ENCODE measurements at regions not wholly inside any gene's neighbourhood (a gene's known extent, or its start where the extent isn't known, plus 50 kb on each side); places are given as distances from the start of the nearest gene placed in this dataset.
"Not testable (repeated sequence)": the region's sequence is repeated elsewhere in the genome, so short reads cannot be mapped to it uniquely, and the experiment has no call there.

- DNase-seq (ENCODE audit: low spot score): no peak
These were observed 298.3 kb downstream of the RWDD3 start for GRCh38 chr1:95532335-95532734.

- no peak for DNase-seq (ENCODE audit: low spot score)
These were observed 301.0 kb downstream of the RWDD3 start for GRCh38 chr1:95534985-95535384.

GRCh38 chr1:95535614-95536013, 301.6 kb downstream of the RWDD3 start:
- DNase-seq (ENCODE audit: low spot score): no peak

GRCh38 chr1:95536501-95536900, 302.5 kb downstream of the RWDD3 start:
- no peak for DNase-seq (ENCODE audit: low spot score)

GRCh38 chr1:95537176-95537575, 303.2 kb downstream of the RWDD3 start:
- no peak for DNase-seq (ENCODE audit: low spot score)

GRCh38 chr1:95538242-95538641, 304.2 kb downstream of the RWDD3 start:
- not testable (repeated sequence) for DNase-seq (ENCODE audit: low spot score)

- DNase-seq (ENCODE audit: low spot score): no peak
These were observed 308.9 kb downstream of the RWDD3 start for GRCh38 chr1:95542936-95543335.

GRCh38 chr1:95547005-95547404, 313.0 kb downstream of the RWDD3 start:
- DNase-seq (ENCODE audit: low spot score): no peak

- DNase-seq (ENCODE audit: low spot score): no peak
These were observed 314.2 kb downstream of the RWDD3 start for GRCh38 chr1:95548211-95548610.

- DNase-seq (ENCODE audit: low spot score): no peak
These were observed 317.2 kb downstream of the RWDD3 start for GRCh38 chr1:95551201-95551600.

GRCh38 chr1:95553595-95553994, 319.6 kb downstream of the RWDD3 start:
- DNase-seq (ENCODE audit: low spot score): no peak

- DNase-seq (ENCODE audit: low spot score): no peak
These were observed 320.4 kb downstream of the RWDD3 start for GRCh38 chr1:95554408-95554807.

- DNase-seq (ENCODE audit: low spot score): no peak
These were observed 324.8 kb downstream of the RWDD3 start for GRCh38 chr1:95558791-95559190.

- DNase-seq (ENCODE audit: low spot score): no peak
These were observed 327.3 kb downstream of the RWDD3 start for GRCh38 chr1:95561346-95561745.

GRCh38 chr1:95562230-95562629, 328.2 kb downstream of the RWDD3 start:
- DNase-seq (ENCODE audit: low spot score): no peak

GRCh38 chr1:95572002-95572401, 338.0 kb downstream of the RWDD3 start:
- DNase-seq (ENCODE audit: low spot score): no peak

GRCh38 chr1:95572962-95573361, 339.0 kb downstream of the RWDD3 start:
- DNase-seq (ENCODE audit: low spot score): no peak

- DNase-seq (ENCODE audit: low spot score): no peak
These were observed 341.3 kb downstream of the RWDD3 start for GRCh38 chr1:95575291-95575690.

GRCh38 chr1:95578462-95578861, 344.5 kb downstream of the RWDD3 start:
- no peak for DNase-seq (ENCODE audit: low spot score)

- DNase-seq (ENCODE audit: low spot score): no peak
These were observed 348.2 kb downstream of the RWDD3 start for GRCh38 chr1:95582191-95582590.

GRCh38 chr1:95582746-95583145, 348.7 kb downstream of the RWDD3 start:
- DNase-seq (ENCODE audit: low spot score): no peak

- DNase-seq (ENCODE audit: low spot score): no peak
These were observed 349.7 kb downstream of the RWDD3 start for GRCh38 chr1:95583661-95584210.

GRCh38 chr1:95584315-95584714, 350.3 kb downstream of the RWDD3 start:
- DNase-seq (ENCODE audit: low spot score): no peak

GRCh38 chr1:95604771-95605170, 370.8 kb downstream of the RWDD3 start:
- DNase-seq (ENCODE audit: low spot score): no peak

GRCh38 chr1:95614197-95614596, 380.2 kb downstream of the RWDD3 start:
- DNase-seq (ENCODE audit: low spot score): no peak

All from LoVo (cell line).